Daoy (cell line): ENCODE measurements at regions not wholly inside any gene's neighbourhood (a gene's known extent, or its start where the extent isn't known, plus 50 kb on each side); places are given as distances from the start of the nearest gene placed in this dataset.
"Not testable (repeated sequence)": the region's sequence is repeated elsewhere in the genome, so short reads cannot be mapped to it uniquely, and the experiment has no call there.

Experiments
- DNase-seq: peaks from one replicate; pipeline ENCODE4 v3.0.0-alpha.2; 2015; ENCODE audit warnings: low read depth

DNA sequence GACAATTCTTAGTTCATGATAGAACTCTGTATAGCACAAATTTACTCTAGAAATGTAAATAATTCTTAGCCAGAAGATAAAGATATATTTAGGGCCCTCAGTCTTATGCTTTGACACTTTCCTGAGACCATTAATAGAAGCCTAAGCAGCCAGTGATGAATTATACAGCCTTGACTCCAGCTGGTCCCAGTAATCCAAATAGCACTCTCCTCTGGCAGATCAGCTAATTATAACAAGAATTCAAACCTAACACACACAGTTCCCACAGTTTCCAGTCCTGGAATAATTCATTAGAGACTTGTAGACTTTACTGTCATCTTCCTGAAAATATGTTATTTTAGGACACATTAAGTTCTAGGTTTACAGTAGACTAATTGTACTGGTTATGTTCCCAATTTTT is 50.4 kb downstream of the SHOC1 start:
- no peak for DNase-seq

DNA sequence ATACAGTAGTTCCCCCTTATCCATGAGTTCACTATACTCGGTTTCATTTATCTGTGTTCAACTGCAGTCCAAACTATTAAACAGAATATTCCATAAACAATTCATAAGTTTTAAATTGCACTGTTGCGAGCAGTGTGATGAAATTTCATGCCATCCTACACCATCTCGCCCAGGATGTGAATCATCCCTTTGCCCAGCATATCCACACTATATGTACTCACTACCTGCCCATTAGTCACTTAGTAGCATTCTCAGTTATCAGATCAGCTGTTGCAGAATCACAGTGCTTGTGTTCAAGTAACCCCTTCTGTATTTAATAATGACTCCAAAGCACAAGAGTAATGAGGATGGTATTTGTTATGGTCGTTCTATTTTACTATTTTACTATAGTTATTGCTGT is 51.5 kb downstream of the SHOC1 start:
- peak; percentile 91 for DNase-seq

DNA sequence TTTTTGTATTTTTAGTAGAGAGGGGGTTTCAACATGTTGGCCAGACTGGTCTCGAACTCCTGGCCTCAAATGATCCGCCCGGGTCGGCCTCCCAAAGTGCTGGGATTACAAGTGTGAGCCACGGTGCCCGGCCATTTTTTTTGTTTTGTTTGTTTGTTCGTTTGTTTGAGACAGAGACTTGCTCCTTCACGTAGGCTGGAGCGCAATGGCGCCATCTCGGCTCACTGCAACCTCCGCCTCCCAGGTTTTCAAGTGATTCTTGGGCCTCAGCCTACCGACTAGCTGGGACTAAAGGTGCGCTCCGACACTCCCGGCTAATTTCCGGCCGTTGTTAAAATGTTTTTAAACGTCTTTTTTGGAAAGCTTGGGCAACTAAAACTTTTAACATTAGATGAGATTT is 54.0 kb downstream of the SHOC1 start:
- DNase-seq, result no peak

DNA sequence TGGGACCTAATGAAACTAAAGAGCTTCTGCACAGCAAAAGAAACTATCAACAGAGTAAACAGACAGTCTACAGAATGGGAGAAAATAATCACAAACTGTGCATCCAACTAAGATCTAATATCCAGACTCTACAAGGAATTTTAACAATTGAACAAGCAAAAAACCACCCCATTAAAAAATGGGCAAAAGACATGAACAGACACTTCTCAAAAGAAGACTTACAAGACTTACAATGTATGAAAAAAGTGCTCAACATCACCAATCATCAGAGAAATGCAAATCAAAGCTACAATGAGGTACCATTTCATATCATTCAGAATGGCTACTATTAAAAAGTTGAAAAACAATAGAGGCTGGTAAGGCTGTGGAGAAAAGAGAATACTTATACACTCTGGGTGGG is 58.0 kb downstream of the SHOC1 start:
- DNase-seq, result no peak

DNA sequence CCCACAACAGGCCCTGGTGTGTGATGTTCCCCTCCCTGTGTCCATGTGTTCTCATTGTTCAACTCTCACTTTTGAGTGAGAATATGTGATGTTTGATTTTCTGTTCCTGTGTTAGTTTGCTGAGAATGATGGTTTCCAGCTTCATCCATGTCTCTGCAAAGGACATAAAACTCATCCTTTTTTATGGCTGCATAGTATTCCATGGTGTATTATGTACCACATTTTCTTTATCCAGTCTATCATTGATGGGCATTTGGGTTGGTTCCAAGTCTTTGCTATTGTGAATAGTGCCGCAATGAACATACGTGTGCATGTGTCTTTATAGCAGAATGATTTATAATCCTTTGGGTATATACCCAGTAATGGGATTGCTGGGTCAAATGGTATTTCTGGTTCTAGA is 59.4 kb downstream of the SHOC1 start:
- DNase-seq, result not testable (repeated sequence)

DNA sequence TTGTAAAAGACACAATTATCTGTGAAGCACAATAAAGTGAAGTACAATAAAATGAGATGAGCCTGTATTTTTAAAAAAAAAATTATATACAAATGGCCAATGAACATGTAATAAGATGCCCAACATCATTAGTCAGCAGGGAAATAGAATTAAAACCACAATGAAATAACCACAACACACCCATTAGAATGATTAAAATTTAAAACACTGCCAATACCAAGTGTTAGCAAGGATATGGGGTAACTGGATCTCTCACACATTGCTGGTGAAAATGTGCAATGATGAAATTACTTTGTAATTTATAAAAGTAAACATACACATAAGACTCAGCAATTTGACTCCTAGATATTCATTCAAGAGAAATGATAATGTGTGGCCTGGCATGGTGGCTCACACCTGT is 62.8 kb downstream of the SHOC1 start:
- peak; percentile 12 for DNase-seq

DNA sequence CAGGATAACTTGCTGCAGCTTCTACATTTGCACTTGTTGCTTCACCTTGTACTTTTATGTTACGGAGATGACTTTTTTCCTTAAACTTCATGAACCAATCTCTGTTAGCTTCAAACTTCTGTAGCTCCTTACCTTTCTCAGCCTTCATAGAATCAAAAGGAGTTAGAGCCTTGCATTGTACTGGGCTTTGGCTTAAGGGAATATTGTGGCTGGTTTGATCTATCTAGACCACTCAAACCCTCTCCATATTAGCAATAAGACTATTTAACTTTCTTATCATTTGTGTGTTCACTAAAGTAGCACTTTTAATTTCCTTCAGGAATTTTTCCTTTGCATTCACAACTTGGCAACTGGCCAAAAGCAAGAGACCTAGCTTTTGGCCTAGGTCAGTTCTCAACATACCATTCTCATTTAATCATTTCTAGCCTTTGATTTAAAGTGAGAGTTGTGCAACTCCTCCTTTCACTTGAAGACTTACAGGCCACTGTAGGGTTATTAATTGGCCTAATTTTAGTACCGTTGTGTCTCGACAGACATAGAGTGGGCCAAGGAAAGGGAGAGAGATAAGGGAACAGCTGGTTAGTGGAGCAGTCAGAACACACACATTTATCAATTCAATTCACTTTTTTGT is 63.7 kb downstream of the SHOC1 start:
- peak; percentile 19 for DNase-seq

DNA sequence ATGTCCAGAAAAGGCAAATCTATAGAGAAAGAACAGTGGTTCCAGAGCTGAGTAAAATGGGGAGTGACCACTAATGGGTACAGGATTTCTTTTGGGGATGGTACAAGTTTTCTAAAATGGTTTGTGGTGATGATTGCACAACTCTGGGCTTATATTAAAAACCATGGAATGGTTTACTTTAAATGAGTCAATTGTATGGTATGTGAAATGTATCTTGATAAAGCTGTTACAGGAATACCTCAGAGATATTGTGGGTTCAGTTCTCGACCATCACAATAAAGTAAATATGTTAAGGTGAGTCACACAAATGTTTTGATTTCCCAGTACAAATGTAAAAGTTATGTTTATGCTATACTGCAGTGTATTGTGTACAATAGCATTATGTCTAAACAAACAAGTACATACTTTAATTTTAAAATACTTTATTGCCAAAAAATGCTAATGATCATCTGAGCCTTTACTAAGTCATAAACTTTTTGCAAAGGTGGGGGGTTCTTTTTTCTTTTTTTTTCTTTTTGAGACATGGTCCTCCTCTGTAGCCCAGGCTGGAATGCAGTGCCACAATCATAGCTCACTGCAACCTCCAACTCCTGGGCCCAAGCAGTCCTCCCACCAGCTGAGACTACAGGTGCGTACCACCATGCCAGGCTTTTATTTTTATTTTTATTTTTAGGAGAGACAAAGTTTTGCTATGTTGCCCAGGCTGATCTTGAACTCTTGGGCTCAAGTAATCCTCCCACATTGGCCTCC is 65.9 kb downstream of the SHOC1 start:
- DNase-seq, result peak; percentile 89

DNA sequence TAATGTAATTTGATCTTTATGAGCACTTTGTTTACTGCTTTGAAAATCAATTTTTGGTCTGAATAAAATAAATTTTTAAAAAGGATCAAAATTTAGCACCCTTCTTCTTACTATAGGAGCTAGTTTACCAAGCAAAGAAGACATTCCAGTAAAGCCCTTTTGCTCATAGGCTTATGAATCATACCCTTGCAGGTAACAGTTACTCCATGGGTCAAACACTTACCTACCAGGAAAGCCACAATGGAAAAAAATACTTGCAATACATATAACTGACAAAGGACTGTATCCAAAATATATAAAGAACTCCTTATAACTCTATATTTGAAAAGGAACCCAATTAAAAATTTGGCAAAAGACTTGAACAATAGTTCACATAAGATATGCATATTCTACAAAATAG is 66.6 kb downstream of the SHOC1 start:
- DNase-seq, result peak; percentile 34

DNA sequence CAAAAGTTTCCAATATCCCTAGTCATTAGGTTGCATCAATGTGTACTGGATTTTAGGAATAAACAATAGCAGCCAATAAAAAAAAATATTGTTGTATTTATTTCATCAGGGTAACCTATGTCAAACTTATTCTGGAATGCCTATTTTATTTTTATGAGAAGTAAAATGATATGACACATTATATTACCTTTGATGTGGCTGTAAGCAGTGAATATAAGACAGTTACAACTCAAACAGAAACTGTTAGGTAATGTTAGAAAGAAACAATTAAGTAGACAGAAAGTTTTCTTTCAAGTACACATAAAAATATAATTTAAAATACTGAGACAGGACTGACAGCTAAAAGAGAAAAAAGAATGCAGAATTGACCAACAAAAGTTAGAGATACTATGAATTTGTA is 65.5 kb downstream of the GNG10 start:
- DNase-seq, result no peak

DNA sequence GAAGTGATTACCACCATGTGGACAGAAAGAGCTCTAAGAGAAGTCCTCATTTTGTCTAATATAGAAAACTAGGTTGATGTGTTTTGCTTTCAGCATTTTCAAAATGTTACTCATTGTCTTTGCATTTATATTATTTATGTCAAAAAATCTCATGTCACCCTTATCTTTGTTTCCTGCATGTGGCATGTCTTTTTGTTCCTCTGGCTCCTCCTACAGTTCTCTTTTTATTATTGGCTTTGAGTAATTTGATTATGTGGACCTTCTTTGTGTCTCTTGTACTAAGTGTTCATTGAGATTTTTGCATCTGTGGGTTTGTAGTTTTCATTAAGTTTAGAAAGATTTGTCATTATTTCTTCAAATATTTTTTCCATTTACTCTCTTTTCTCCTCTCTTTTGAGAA is 58.8 kb downstream of the GNG10 start:
- no peak for DNase-seq
